ENCODE measurements at regions not wholly inside any gene's neighbourhood (a gene's known extent, or its start where the extent isn't known, plus 50 kb on each side); places are given as distances from the start of the nearest gene placed in this dataset.

DNA sequence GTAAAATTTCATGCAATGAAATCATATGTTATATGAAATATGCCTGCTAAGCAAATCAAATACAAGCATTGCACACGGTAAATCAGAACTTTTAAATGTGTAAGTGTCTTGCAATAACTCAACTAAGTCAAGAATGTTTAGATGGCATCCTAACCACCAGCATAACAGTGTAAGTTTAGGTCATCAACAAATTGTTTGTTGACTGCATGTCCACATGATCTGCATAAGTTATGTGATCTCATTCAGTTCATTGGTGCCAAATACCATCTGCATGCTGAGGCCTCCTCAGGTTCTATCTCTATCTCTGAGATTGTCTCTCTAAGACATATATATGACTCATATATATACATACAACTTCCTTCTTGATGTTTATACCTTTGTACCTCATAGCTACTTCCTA lies 159.6 kb upstream of the STK32A start:
- Mint-ChIP-seq H3K27me3 (ENCODE audit: low read depth) (no peaks in the 10 kb centered on the region), H3K4me1 (peaks cover 27% of the 10 kb centered on the region), H3K4me3 (no peak overlapping the region), H3K9me3 (0 out of 2 replicates have a peak, but pooled peaks cover 3% of the 10 kb centered on the region), H3K27ac (no peak overlapping the region), H3K36me3 (no peaks in the 10 kb centered on the region)
- CTCF ChIA-PET: no interaction called here
- POLR2A ChIA-PET: no interaction called here
- DNase-seq (ENCODE audit: low spot score) (no peak), ATAC-seq (no peak)
- no peak for TF ChIP-seq MYBL2 (CRISPR knock-in tag; IDR thresholded peaks at IDR 0.05)

DNA sequence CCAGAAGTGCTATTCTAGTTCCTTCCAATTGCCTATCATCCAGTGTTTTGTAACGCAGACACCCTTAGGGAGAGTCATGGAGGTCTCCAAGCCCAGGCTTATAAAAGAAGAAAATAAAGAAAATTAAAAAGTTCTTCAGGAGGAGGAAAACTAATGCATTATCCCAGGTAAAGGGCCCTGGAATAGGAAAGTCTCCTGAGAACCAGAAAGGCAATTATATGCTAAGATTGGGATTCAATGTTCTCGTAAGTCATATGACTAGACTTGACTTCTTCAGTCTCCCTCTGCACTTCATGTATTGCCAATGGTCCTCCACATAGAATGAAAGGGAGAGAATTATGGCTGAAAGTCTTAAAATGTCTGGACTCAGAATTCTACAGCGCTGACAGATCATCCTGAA lies 154.4 kb upstream of the STK32A start:
- TF ChIP-seq, protein P1, sequence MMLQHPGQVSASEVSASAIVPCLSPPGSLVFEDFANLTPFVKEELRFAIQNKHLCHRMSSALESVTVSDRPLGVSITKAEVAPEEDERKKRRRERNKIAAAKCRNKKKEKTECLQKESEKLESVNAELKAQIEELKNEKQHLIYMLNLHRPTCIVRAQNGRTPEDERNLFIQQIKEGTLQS (CRISPR knock-in tag; conservative IDR thresholded peaks at IDR 0.05): no peak
- TF ChIP-seq GABPB1 (CRISPR knock-in tag; IDR thresholded peaks at IDR 0.05) (no peak), ZNF416 (CRISPR knock-in tag; IDR thresholded peaks at IDR 0.05) (no peak), NFATC4 (CRISPR knock-in tag; IDR thresholded peaks at IDR 0.05) (no peak), TP53 (CRISPR knock-in tag; IDR thresholded peaks at IDR 0.05) (no peak), GRHL2 (CRISPR knock-in tag; IDR thresholded peaks at IDR 0.05; ENCODE audit: insufficient replicate concordance, severe bottlenecking) (no peak)
- TF ChIP-seq, protein P2, sequence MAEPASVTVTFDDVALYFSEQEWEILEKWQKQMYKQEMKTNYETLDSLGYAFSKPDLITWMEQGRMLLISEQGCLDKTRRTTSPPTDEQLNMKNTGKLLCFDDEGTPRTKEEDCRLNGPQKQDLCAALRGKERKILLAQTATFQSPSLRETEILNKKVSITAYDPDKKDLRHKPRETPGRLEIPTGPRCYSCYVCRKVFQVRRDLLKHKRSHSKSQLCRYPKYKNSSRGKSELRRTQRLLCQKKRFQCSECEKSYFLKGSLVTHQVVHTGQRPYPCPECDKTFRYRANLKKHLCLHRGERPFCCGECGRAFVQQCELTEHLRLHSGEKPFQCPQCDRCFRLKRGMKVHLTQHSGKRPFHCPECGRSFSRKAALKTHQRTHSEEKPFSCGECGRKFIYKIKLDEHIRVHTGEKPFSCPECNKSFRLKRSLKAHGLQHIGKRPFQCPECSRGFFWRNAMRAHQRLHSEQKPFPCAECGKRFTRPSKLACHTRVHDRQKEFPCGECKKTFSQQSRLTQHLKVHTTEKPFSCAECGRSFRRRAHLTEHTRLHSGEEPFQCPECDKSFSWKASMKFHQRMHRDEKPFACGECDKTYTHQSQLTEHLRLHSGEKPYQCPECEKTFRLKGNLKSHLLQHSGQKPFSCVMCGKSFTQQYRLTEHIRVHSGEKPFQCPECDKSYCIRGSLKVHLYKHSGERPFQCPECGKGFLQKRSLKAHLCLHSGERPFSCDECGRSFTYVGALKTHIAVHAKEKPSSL (CRISPR knock-in tag; conservative IDR thresholded peaks at IDR 0.05): no peak
- TF ChIP-seq, protein P3, sequence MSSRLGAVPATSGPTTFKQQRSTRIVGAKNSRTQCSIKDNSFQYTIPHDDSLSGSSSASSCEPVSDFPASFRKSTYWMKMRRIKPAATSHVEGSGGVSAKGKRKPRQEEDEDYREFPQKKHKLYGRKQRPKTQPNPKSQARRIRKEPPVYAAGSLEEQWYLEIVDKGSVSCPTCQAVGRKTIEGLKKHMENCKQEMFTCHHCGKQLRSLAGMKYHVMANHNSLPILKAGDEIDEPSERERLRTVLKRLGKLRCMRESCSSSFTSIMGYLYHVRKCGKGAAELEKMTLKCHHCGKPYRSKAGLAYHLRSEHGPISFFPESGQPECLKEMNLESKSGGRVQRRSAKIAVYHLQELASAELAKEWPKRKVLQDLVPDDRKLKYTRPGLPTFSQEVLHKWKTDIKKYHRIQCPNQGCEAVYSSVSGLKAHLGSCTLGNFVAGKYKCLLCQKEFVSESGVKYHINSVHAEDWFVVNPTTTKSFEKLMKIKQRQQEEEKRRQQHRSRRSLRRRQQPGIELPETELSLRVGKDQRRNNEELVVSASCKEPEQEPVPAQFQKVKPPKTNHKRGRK (CRISPR knock-in tag; IDR thresholded peaks at IDR 0.05; ENCODE audit: borderline replicate concordance): no peak
- Mint-ChIP-seq H3K36me3 (no peaks in the 10 kb centered on the region), H3K4me3 (no peak overlapping the region), H3K27me3 (ENCODE audit: low read depth) (no peaks in the 10 kb centered on the region), H3K4me1 (0 out of 2 replicates have a peak, but pooled peaks cover 3% of the 10 kb centered on the region), H3K27ac (no peak overlapping the region), H3K9me3 (0 out of 2 replicates have a peak, but pooled peaks cover 3% of the 10 kb centered on the region)
- ChIA-PET CTCF (no interaction called here), POLR2A (no interaction called here)
- no peak for DNase-seq (ENCODE audit: low spot score)
- no peak for ATAC-seq

DNA sequence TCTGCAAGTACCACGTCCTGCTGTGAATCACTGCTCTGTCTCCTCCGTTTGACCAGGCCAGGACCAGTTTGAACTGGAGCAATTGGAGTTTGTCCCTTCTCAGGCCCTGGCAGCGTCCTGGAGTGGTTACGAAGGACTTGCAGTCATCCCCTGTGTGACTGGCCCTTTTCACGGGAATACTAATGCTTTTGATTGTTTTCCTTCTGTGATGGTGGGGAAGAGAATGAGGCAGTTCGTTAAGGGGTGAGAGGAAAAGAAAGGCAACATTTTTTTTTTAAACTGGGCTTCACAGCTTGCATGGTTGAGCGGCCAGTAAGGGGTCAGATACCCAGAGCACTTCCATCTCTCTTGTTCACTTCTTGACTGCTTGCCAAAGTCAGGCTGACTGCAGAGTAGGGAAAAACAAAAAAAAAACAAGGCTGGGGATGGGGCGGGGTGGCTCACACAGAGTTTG lies 153.5 kb upstream of the STK32A start:
- Mint-ChIP-seq H3K27ac (no peak overlapping the region), H3K27me3 (ENCODE audit: low read depth) (no peaks in the 10 kb centered on the region), H3K9me3 (0 out of 2 replicates have a peak, but pooled peaks cover 3% of the 10 kb centered on the region), H3K4me3 (no peak overlapping the region), H3K4me1 (0 out of 2 replicates have a peak, but pooled peaks cover 3% of the 10 kb centered on the region), H3K36me3 (no peaks in the 10 kb centered on the region)
- ChIA-PET POLR2A (no interaction called here), CTCF (no interaction called here)
- ATAC-seq: peak; percentile 47
- no peak for DNase-seq (ENCODE audit: low spot score)
- TF ChIP-seq, protein P4, sequence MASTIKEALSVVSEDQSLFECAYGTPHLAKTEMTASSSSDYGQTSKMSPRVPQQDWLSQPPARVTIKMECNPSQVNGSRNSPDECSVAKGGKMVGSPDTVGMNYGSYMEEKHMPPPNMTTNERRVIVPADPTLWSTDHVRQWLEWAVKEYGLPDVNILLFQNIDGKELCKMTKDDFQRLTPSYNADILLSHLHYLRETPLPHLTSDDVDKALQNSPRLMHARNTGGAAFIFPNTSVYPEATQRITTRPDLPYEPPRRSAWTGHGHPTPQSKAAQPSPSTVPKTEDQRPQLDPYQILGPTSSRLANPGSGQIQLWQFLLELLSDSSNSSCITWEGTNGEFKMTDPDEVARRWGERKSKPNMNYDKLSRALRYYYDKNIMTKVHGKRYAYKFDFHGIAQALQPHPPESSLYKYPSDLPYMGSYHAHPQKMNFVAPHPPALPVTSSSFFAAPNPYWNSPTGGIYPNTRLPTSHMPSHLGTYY (CRISPR knock-in tag; IDR thresholded peaks at IDR 0.05): no peak
- TF ChIP-seq ZNF423 (CRISPR knock-in tag; IDR thresholded peaks at IDR 0.05) (no peak), TEAD4 (CRISPR knock-in tag; IDR thresholded peaks at IDR 0.05) (no peak), ZNF219 (CRISPR knock-in tag; IDR thresholded peaks at IDR 0.05; ENCODE audit: borderline replicate concordance) (no peak), RELA (CRISPR knock-in tag; IDR thresholded peaks at IDR 0.05; ENCODE audit: borderline replicate concordance) (no peak), NR3C1 (CRISPR knock-in tag; conservative IDR thresholded peaks at IDR 0.05; ENCODE audit: low read depth) (no peak), ESRRA (CRISPR knock-in tag; IDR thresholded peaks at IDR 0.05; ENCODE audit: borderline replicate concordance) (no peak)
- TF ChIP-seq, protein P5, sequence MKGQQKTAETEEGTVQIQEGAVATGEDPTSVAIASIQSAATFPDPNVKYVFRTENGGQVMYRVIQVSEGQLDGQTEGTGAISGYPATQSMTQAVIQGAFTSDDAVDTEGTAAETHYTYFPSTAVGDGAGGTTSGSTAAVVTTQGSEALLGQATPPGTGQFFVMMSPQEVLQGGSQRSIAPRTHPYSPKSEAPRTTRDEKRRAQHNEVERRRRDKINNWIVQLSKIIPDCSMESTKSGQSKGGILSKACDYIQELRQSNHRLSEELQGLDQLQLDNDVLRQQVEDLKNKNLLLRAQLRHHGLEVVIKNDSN (CRISPR knock-in tag; IDR thresholded peaks at IDR 0.05): no peak
- TF ChIP-seq, protein P6, sequence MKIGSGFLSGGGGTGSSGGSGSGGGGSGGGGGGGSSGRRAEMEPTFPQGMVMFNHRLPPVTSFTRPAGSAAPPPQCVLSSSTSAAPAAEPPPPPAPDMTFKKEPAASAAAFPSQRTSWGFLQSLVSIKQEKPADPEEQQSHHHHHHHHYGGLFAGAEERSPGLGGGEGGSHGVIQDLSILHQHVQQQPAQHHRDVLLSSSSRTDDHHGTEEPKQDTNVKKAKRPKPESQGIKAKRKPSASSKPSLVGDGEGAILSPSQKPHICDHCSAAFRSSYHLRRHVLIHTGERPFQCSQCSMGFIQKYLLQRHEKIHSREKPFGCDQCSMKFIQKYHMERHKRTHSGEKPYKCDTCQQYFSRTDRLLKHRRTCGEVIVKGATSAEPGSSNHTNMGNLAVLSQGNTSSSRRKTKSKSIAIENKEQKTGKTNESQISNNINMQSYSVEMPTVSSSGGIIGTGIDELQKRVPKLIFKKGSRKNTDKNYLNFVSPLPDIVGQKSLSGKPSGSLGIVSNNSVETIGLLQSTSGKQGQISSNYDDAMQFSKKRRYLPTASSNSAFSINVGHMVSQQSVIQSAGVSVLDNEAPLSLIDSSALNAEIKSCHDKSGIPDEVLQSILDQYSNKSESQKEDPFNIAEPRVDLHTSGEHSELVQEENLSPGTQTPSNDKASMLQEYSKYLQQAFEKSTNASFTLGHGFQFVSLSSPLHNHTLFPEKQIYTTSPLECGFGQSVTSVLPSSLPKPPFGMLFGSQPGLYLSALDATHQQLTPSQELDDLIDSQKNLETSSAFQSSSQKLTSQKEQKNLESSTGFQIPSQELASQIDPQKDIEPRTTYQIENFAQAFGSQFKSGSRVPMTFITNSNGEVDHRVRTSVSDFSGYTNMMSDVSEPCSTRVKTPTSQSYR (CRISPR knock-in tag; IDR thresholded peaks at IDR 0.05): no peak
- TF ChIP-seq, protein P7, sequence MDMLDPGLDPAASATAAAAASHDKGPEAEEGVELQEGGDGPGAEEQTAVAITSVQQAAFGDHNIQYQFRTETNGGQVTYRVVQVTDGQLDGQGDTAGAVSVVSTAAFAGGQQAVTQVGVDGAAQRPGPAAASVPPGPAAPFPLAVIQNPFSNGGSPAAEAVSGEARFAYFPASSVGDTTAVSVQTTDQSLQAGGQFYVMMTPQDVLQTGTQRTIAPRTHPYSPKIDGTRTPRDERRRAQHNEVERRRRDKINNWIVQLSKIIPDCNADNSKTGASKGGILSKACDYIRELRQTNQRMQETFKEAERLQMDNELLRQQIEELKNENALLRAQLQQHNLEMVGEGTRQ (CRISPR knock-in tag; IDR thresholded peaks at IDR 0.05): no peak
- TF ChIP-seq, protein P8, sequence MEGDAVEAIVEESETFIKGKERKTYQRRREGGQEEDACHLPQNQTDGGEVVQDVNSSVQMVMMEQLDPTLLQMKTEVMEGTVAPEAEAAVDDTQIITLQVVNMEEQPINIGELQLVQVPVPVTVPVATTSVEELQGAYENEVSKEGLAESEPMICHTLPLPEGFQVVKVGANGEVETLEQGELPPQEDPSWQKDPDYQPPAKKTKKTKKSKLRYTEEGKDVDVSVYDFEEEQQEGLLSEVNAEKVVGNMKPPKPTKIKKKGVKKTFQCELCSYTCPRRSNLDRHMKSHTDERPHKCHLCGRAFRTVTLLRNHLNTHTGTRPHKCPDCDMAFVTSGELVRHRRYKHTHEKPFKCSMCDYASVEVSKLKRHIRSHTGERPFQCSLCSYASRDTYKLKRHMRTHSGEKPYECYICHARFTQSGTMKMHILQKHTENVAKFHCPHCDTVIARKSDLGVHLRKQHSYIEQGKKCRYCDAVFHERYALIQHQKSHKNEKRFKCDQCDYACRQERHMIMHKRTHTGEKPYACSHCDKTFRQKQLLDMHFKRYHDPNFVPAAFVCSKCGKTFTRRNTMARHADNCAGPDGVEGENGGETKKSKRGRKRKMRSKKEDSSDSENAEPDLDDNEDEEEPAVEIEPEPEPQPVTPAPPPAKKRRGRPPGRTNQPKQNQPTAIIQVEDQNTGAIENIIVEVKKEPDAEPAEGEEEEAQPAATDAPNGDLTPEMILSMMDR (IDR thresholded peaks at IDR 0.05): no peak

All from WTC11 (cell line).